Calu3 (cell line): ENCODE measurements at regions not wholly inside any gene's neighbourhood (a gene's known extent, or its start where the extent isn't known, plus 50 kb on each side); places are given as distances from the start of the nearest gene placed in this dataset.

Experiments used
- BruUV-seq: library from RNA; stranded (reverse); fragments of 400-500 nt; replicated peaks from 2 replicates; lab custom pipeline; 2021; lab: Mats Ljungman, UMichigan
- CTCF ChIA-PET: fragments of 300-600 bp; sonication (Branson Sonifier 250); formaldehyde crosslinking; loops from one replicate; lab custom pipeline; 2022; ENCODE audit warnings: antibody characterized with exemption; lab: Charles Lee
- DNase-seq: peaks from one replicate; pipeline ENCODE4 v3.0.0; 2022
- H3K27ac Mint-ChIP-seq: one replicate; pipeline ENCODE4 v1.8.0; 2022; ENCODE audit warnings: mixed read lengths; ENCODE audit not compliant: unreplicated experiment
- H3K27me3 Mint-ChIP-seq: one replicate; pipeline ENCODE4 v1.8.0; 2022; ENCODE audit warnings: mixed read lengths; ENCODE audit not compliant: unreplicated experiment
- H3K36me3 Mint-ChIP-seq: one replicate; pipeline ENCODE4 v1.8.0; 2022; ENCODE audit warnings: mild to moderate bottlenecking, moderate library complexity, mixed read lengths; ENCODE audit not compliant: insufficient read depth, unreplicated experiment
- H3K4me1 Mint-ChIP-seq: one replicate; pipeline ENCODE4 v1.8.0; 2022; ENCODE audit warnings: mild to moderate bottlenecking, low read depth, mixed read lengths; ENCODE audit not compliant: unreplicated experiment
- H3K4me3 Mint-ChIP-seq: one replicate; pipeline ENCODE4 v1.8.0; 2022; ENCODE audit warnings: mild to moderate bottlenecking, low read depth, moderate library complexity, mixed read lengths; ENCODE audit not compliant: unreplicated experiment
- H3K9me3 Mint-ChIP-seq: one replicate; pipeline ENCODE4 v1.8.0; 2022; ENCODE audit warnings: low read depth, mixed read lengths; ENCODE audit not compliant: unreplicated experiment
- CTCF ChIP-seq: fragments of 200-600 bp; IDR thresholded peaks from one replicate; pipeline ENCODE4 v1.8.0; 2022; ENCODE audit warnings: antibody characterized with exemption; ENCODE audit not compliant: unreplicated experiment
- intact Hi-C: fragments of 100-400 bp; cut with micrococcal nuclease; formaldehyde crosslinking; loops from one replicate; pipeline ENCODE4 v1.10.0; 2022; ENCODE audit not compliant: unreplicated experiment

GRCh38 chr7:69038915-69039314 lies 559.4 kb upstream of the AUTS2 start:
- TF ChIP-seq CTCF: no peak
- CTCF ChIA-PET: no interaction called here
- DNase-seq: no peak
- peaks cover 5% of the 10 kb centered on the region for H3K9me3 Mint-ChIP-seq
- intact Hi-C loops: no loop called here
- H3K4me1 Mint-ChIP-seq: no peaks in the 10 kb centered on the region
- no peak overlapping the region for H3K4me3 Mint-ChIP-seq
- no peaks in the 10 kb centered on the region for H3K36me3 Mint-ChIP-seq
- BruUV-seq: no TSS peak
- H3K27ac Mint-ChIP-seq: no peak overlapping the region
- H3K27me3 Mint-ChIP-seq: no peaks in the 10 kb centered on the region

GRCh38 chr7:69042138-69042537 lies 556.1 kb upstream of the AUTS2 start:
- CTCF ChIA-PET: no interaction called here
- Mint-ChIP-seq H3K27me3 (no peaks in the 10 kb centered on the region), H3K27ac (no peak overlapping the region), H3K4me3 (no peak overlapping the region), H3K4me1 (no peaks in the 10 kb centered on the region), H3K9me3 (peaks cover 7% of the 10 kb centered on the region), H3K36me3 (no peaks in the 10 kb centered on the region)
- no peak for DNase-seq
- TF ChIP-seq CTCF: no peak
- no TSS peak for BruUV-seq
- intact Hi-C loops: no loop called here

GRCh38 chr7:69047151-69047754 lies 551.0 kb upstream of the AUTS2 start:
- intact Hi-C loops: no loop called here
- Mint-ChIP-seq H3K4me1 (no peaks in the 10 kb centered on the region), H3K36me3 (no peaks in the 10 kb centered on the region), H3K27me3 (no peaks in the 10 kb centered on the region), H3K9me3 (peaks cover 13% of the 10 kb centered on the region), H3K27ac (no peak overlapping the region), H3K4me3 (no peak overlapping the region)
- no peak for DNase-seq
- no TSS peak for BruUV-seq
- CTCF ChIA-PET: no interaction called here
- no peak for TF ChIP-seq CTCF

GRCh38 chr7:69049326-69049725 lies 548.9 kb upstream of the AUTS2 start:
- TF ChIP-seq CTCF: no peak
- DNase-seq: no peak
- no peak overlapping the region for H3K27ac Mint-ChIP-seq
- intact Hi-C loops: no loop called here
- peaks cover 11% of the 10 kb centered on the region for H3K9me3 Mint-ChIP-seq
- no peaks in the 10 kb centered on the region for H3K4me1 Mint-ChIP-seq
- H3K4me3 Mint-ChIP-seq: no peak overlapping the region
- BruUV-seq: no TSS peak
- H3K27me3 Mint-ChIP-seq: no peaks in the 10 kb centered on the region
- H3K36me3 Mint-ChIP-seq: no peaks in the 10 kb centered on the region
- CTCF ChIA-PET: no interaction called here
